ENCODE measurements at regions not wholly inside any gene's neighbourhood (a gene's known extent, or its start where the extent isn't known, plus 50 kb on each side); places are given as distances from the start of the nearest gene placed in this dataset.

DNA sequence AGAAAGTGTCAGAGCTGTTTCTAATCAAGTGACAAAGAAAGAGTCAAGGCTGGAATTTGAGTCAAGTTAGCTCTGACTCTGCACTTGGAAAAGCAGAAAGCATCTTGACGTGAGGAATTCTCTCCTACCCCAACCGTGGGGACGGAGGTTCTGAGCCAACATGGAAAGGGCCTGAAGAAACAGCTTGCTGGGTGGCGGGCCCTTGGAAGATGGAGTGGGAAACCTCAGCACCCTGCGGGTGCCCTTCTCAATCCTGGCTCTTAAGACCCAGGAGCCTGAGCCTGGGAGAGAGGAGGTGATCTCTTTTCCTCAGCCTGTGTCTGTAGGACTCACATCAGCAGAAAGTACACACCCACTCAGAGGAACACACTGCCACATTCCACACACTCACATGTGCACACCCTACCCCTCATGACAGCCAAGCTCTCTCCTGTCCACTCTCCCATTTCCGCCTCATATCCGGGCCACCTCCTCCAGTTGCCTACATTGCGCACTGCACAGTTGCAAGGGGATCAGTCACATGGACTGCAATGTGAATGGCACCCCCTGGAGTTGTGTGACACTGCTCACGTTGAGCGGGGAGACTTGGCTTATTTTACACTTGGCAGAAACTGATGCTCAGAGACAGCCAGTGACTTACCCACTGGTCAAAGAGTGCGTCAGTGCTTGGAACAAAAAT, 101.5 kb upstream of the SLC6A6 start:
- no peak for TF ChIP-seq TCF4 (CRISPR knock-in tag; IDR thresholded peaks at IDR 0.05; ENCODE audit: borderline replicate concordance)
- TF ChIP-seq GLIS3 (CRISPR knock-in tag; IDR thresholded peaks at IDR 0.05), result no peak
- no peak for TF ChIP-seq ZFP30 (CRISPR knock-in tag; IDR thresholded peaks at IDR 0.05)
- TF ChIP-seq RARB (CRISPR knock-in tag; IDR thresholded peaks at IDR 0.05), result no peak
- no peak for TF ChIP-seq ARNTL (CRISPR knock-in tag; IDR thresholded peaks at IDR 0.05; ENCODE audit: borderline replicate concordance, low read depth)
- no peak for TF ChIP-seq ZFP3 (CRISPR knock-in tag; IDR thresholded peaks at IDR 0.05)

All from SK-N-SH treated with all-trans-retinoic acid at 6 μM for 48 hours (cell line).